H9 (cell line): ENCODE measurements at regions not wholly inside any gene's neighbourhood (a gene's known extent, or its start where the extent isn't known, plus 50 kb on each side); places are given as distances from the start of the nearest gene placed in this dataset.

Experiments
- DNase-seq: peaks from one replicate; pipeline ENCODE4 v3.0.0-alpha.2; 2017
- H2AFZ ChIP-seq: one replicate; pipeline ENCODE4 v1.6.1; 2013; ENCODE audit warnings: mild to moderate bottlenecking, low read length, control low read depth, moderate library complexity
- H2AK5ac ChIP-seq: 2 replicates; pipeline ENCODE4 v1.6.1; 2013; ENCODE audit warnings: low read length, control low read depth, mixed read lengths; ENCODE audit not compliant: insufficient read length
- H2BK120ac ChIP-seq: one replicate; pipeline ENCODE4 v1.6.1; 2013; ENCODE audit warnings: low read depth, mild to moderate bottlenecking, low read length, control low read depth, inconsistent platforms; ENCODE audit not compliant: poor library complexity, severe bottlenecking
- H2BK12ac ChIP-seq: 2 replicates; pipeline ENCODE4 v1.6.1; 2013; ENCODE audit warnings: low read length, control low read depth, mixed read lengths, low read depth; ENCODE audit not compliant: insufficient read length
- H2BK15ac ChIP-seq: 2 replicates; pipeline ENCODE4 v1.6.1; 2013; ENCODE audit warnings: low read depth, low read length, control low read depth
- H2BK20ac ChIP-seq: one replicate; pipeline ENCODE4 v1.6.1; 2013; ENCODE audit warnings: low read depth, mild to moderate bottlenecking, low read length, control low read depth, inconsistent platforms; ENCODE audit not compliant: poor library complexity, severe bottlenecking
- H2BK5ac ChIP-seq: 2 replicates; pipeline ENCODE4 v1.6.1; 2013; ENCODE audit warnings: low read length, control low read depth, mixed read lengths; ENCODE audit not compliant: insufficient read length
- H3K14ac ChIP-seq: 2 replicates; pipeline ENCODE4 v1.6.1; 2013; ENCODE audit warnings: low read length, control low read depth; ENCODE audit not compliant: insufficient read depth
- H3K18ac ChIP-seq: 2 replicates; pipeline ENCODE4 v1.6.1; 2013; ENCODE audit warnings: low read depth, mild to moderate bottlenecking, mixed read lengths, low read length, control low read depth; ENCODE audit not compliant: insufficient read length
- H3K23ac ChIP-seq: 2 replicates; pipeline ENCODE4 v1.6.1; 2013; ENCODE audit warnings: low read length, control low read depth, mixed read lengths, low read depth; ENCODE audit not compliant: insufficient read length
- H3K23me2 ChIP-seq: 2 replicates; pipeline ENCODE4 v1.6.1; 2013; ENCODE audit warnings: low read depth, mild to moderate bottlenecking, mixed read lengths, low read length, control low read depth; ENCODE audit not compliant: insufficient read length, poor library complexity, severe bottlenecking
- H3K27ac ChIP-seq: 2 replicates; pipeline ENCODE4 v1.5.1; 2013; ENCODE audit warnings: low read length, control low read depth, mixed read lengths, low read depth; ENCODE audit not compliant: insufficient read length
- H3K27me3 ChIP-seq: 2 replicates; pipeline ENCODE4 v1.6.1; 2013; ENCODE audit warnings: low read length, control low read depth, inconsistent platforms; ENCODE audit not compliant: insufficient read depth
- H3K4ac ChIP-seq: 2 replicates; pipeline ENCODE4 v1.6.1; 2013; ENCODE audit warnings: low read depth, mild to moderate bottlenecking, control low read depth, inconsistent platforms, low read length, moderate library complexity
- H3K4me1 ChIP-seq: 2 replicates; pipeline ENCODE4 v1.6.1; 2013; ENCODE audit warnings: low read length, control low read depth, inconsistent platforms; ENCODE audit not compliant: insufficient read depth
- H3K4me2 ChIP-seq: 2 replicates; pipeline ENCODE4 v1.6.1; 2013; ENCODE audit warnings: low read length, control low read depth, mixed read lengths; ENCODE audit not compliant: insufficient read length, insufficient read depth
- H3K56ac ChIP-seq: 2 replicates; pipeline ENCODE4 v1.6.1; 2013; ENCODE audit warnings: low read depth, mild to moderate bottlenecking, mixed read lengths, low read length, control low read depth; ENCODE audit not compliant: insufficient read length
- H3K79me1 ChIP-seq: 2 replicates; pipeline ENCODE4 v1.6.1; 2013; ENCODE audit warnings: low read depth, mild to moderate bottlenecking, moderate library complexity, low read length, control low read depth, inconsistent platforms; ENCODE audit not compliant: insufficient read depth, poor library complexity, severe bottlenecking
- H3K79me2 ChIP-seq: 2 replicates; pipeline ENCODE4 v1.6.1; 2013; ENCODE audit warnings: low read length, control low read depth, inconsistent platforms; ENCODE audit not compliant: insufficient read depth
- H3K9ac ChIP-seq: 2 replicates; pipeline ENCODE4 v1.6.1; 2013; ENCODE audit warnings: low read length, control low read depth, mixed read lengths; ENCODE audit not compliant: insufficient read length; ENCODE audit errors: extremely low read depth
- H3K9me3 ChIP-seq: one replicate; pipeline ENCODE4 v1.6.1; 2013; ENCODE audit warnings: low read depth, low read length, inconsistent platforms; ENCODE audit not compliant: control insufficient read depth
- H3T11ph ChIP-seq: one replicate; pipeline ENCODE4 v1.6.1; 2013; ENCODE audit warnings: mild to moderate bottlenecking, low read length, control low read depth, inconsistent platforms
- H4K20me1 ChIP-seq: one replicate; pipeline ENCODE4 v1.6.1; 2013; ENCODE audit not compliant: control insufficient read depth, insufficient read length, insufficient read depth
- H4K5ac ChIP-seq: 2 replicates; pipeline ENCODE4 v1.6.1; 2013; ENCODE audit warnings: low read depth, mild to moderate bottlenecking, mixed read lengths, low read length, control low read depth; ENCODE audit not compliant: insufficient read length
- H4K8ac ChIP-seq: replicated peaks from 2 replicates; pipeline ENCODE4 v1.6.1; 2013; ENCODE audit warnings: low read length, control low read depth, mixed read lengths, low read depth; ENCODE audit not compliant: insufficient read length
- H4K91ac ChIP-seq: 2 replicates; pipeline ENCODE4 v1.6.1; 2013; ENCODE audit warnings: low read depth, mild to moderate bottlenecking, moderate library complexity, mixed read lengths, low read length, control low read depth; ENCODE audit not compliant: insufficient read length
- H3K27ac Mint-ChIP-seq, 3 experiments: 2 replicates in 2 of 3; 3 replicates in 1 of 3; pipeline ENCODE4 v1.8.0; 2020 to 2021; ENCODE audit warnings: mixed read lengths in 3 of 3, mild to moderate bottlenecking in 1 of 3, moderate library complexity in 1 of 3
- H3K27me3 Mint-ChIP-seq: 2 replicates; pipeline ENCODE4 v1.8.0; 2021; ENCODE audit warnings: low read depth, mild to moderate bottlenecking, moderate library complexity, mixed read lengths
- H3K36me3 Mint-ChIP-seq, 3 experiments: 2 replicates in 2 of 3; 3 replicates in 1 of 3; pipeline ENCODE4 v1.8.0; 2020 to 2021; ENCODE audit warnings: low read depth in 3 of 3, mixed read lengths in 3 of 3; ENCODE audit not compliant: insufficient read depth in 1 of 3
- H3K4me1 Mint-ChIP-seq, 2 experiments: 2 replicates each; pipeline ENCODE4 v1.8.0; 2020; ENCODE audit warnings: mixed read lengths in 2 of 2
- H3K4me3 Mint-ChIP-seq, 2 experiments: 2 replicates in 1 of 2; 3 replicates in 1 of 2; pipeline ENCODE4 v1.8.0; 2020 to 2021; ENCODE audit warnings: mild to moderate bottlenecking in 2 of 2, mixed read lengths in 2 of 2, moderate library complexity in 1 of 2
- H3K9me3 Mint-ChIP-seq, 2 experiments: 2 replicates in 1 of 2; 3 replicates in 1 of 2; pipeline ENCODE4 v1.8.0; 2020; ENCODE audit warnings: mild to moderate bottlenecking in 2 of 2, mixed read lengths in 2 of 2, moderate library complexity in 1 of 2
- CTCF ChIP-seq: fragments of 200-600 bp; sonication (generic); conservative IDR thresholded peaks from 3 replicates; pipeline ENCODE4 v1.8.0; 2021; ENCODE audit warnings: antibody characterized with exemption, mild to moderate bottlenecking
- WGBS: extraction: QIAGEN DNeasy Blood & Tissue Kit; methylation state at CpG from one replicate; pipeline ENCODE4 v1.1.7; 2013; ENCODE audit warnings: missing lambda C conversion rate, low lambda C conversion rate, mixed read lengths; ENCODE audit not compliant: insufficient read length; ENCODE audit errors: extremely low coverage; 5-methylcytosine and 5-hydroxymethylcytosine counted together

- no peaks in the 10 kb centered on the region for H3K36me3 Mint-ChIP-seq
- TF ChIP-seq CTCF, result no peak
- no CpG with 5 or more reads among the region's 7 CpGs for WGBS
Measured at GRCh38 chr13:79034341-79034740, 371.7 kb downstream of the RBM26 start.

More at GRCh38 chr13:79034341-79034740, 371.7 kb downstream of the RBM26 start:
- no peak overlapping the region for H2BK12ac ChIP-seq
- Mint-ChIP-seq H3K9me3 (no peaks in the 10 kb centered on the region), H3K27me3 (peaks cover 4% of the 10 kb centered on the region), H3K27ac (no peak overlapping the region), H3K4me3 (no peak overlapping the region), H3K4me1 (peaks cover 0 to 5% of the 10 kb centered on the region in 2 experiments; a peak in 2 of 4 replicates)
- H2AFZ ChIP-seq, result no peak overlapping the region
- no peaks in the 10 kb centered on the region for H3K23me2 ChIP-seq
- H3K9ac ChIP-seq, result no peak overlapping the region
- H3K56ac ChIP-seq, result no peak overlapping the region
- H3K9me3 ChIP-seq, result no peaks in the 10 kb centered on the region
- no peak overlapping the region for H4K91ac ChIP-seq
- no peak for DNase-seq
- H3K4ac ChIP-seq, result no peak overlapping the region
- H3K4me2 ChIP-seq, result no peak overlapping the region
- no peak overlapping the region for H3K14ac ChIP-seq
- H2BK20ac ChIP-seq, result no peak overlapping the region
- no peak overlapping the region for H3T11ph ChIP-seq
- H3K23ac ChIP-seq, result no peak overlapping the region
- H3K79me1 ChIP-seq, result no peaks in the 10 kb centered on the region
- no peaks in the 10 kb centered on the region for H3K27me3 ChIP-seq
- no peak overlapping the region for H2AK5ac ChIP-seq
- H3K18ac ChIP-seq, result no peak overlapping the region
- H2BK15ac ChIP-seq, result no peak overlapping the region
- no peaks in the 10 kb centered on the region for H4K20me1 ChIP-seq
- no peak overlapping the region for H3K27ac ChIP-seq
- no peak overlapping the region for H4K5ac ChIP-seq
- H2BK120ac ChIP-seq, result no peak overlapping the region
- H3K4me1 ChIP-seq, result no peaks in the 10 kb centered on the region
- H2BK5ac ChIP-seq, result no peak overlapping the region
- H3K79me2 ChIP-seq, result no peaks in the 10 kb centered on the region
- no peak overlapping the region for H4K8ac ChIP-seq
